HG02759 (cell line): ENCODE measurements at regions not wholly inside any gene's neighbourhood (a gene's known extent, or its start where the extent isn't known, plus 50 kb on each side); places are given as distances from the start of the nearest gene placed in this dataset.
A peak's percentile ranks its signal among the peaks of the same experiment; 100 is the strongest.

Experiments used
- ATAC-seq: cut with Tn5 transposase; IDR thresholded peaks from one replicate; pipeline ENCODE4 v1.9.1; 2021; ENCODE audit warnings: mild to moderate bottlenecking, moderate library complexity; ENCODE audit not compliant: unreplicated experiment

GRCh38 chr14:35989736-35990135 lies 163.6 kb downstream of the BRMS1L start:
- ATAC-seq = no peak

GRCh38 chr14:35988972-35989690 lies 163.0 kb downstream of the BRMS1L start:
- ATAC-seq = no peak

- no peak for ATAC-seq
These were observed 162.4 kb downstream of the BRMS1L start for GRCh38 chr14:35988550-35988949.

- no peak for ATAC-seq
These were observed 161.6 kb downstream of the BRMS1L start for GRCh38 chr14:35987731-35988130.

- peak; percentile 77 for ATAC-seq
These were observed 160.1 kb downstream of the BRMS1L start for GRCh38 chr14:35986219-35986573.

GRCh38 chr14:35985474-35986218 lies 159.5 kb downstream of the BRMS1L start:
- peak; percentile 52 for ATAC-seq

GRCh38 chr14:35979531-35979930 lies 153.4 kb downstream of the BRMS1L start:
- ATAC-seq = no peak

- ATAC-seq = no peak
These were observed 152.4 kb downstream of the BRMS1L start for GRCh38 chr14:35978561-35978960.

GRCh38 chr14:35975814-35976213 lies 149.7 kb downstream of the BRMS1L start:
- no peak for ATAC-seq

GRCh38 chr14:35973770-35974169 lies 147.6 kb downstream of the BRMS1L start:
- no peak for ATAC-seq

- no peak for ATAC-seq
These were observed 146.0 kb downstream of the BRMS1L start for GRCh38 chr14:35971965-35972630.

GRCh38 chr14:35969310-35969709 lies 143.2 kb downstream of the BRMS1L start:
- ATAC-seq = no peak

- no peak for ATAC-seq
These were observed 139.3 kb downstream of the BRMS1L start for GRCh38 chr14:35965400-35965799.

GRCh38 chr14:35964697-35965286 lies 138.7 kb downstream of the BRMS1L start:
- ATAC-seq = no peak

- ATAC-seq = peak; percentile 57
These were observed 137.1 kb downstream of the BRMS1L start for GRCh38 chr14:35963209-35963608.

GRCh38 chr14:35961697-35962274 lies 135.6 kb downstream of the BRMS1L start:
- no peak for ATAC-seq

GRCh38 chr14:35959835-35960234 lies 133.7 kb downstream of the BRMS1L start:
- ATAC-seq = no peak

- ATAC-seq = no peak
These were observed 132.4 kb downstream of the BRMS1L start for GRCh38 chr14:35958499-35958898.

- ATAC-seq = no peak
These were observed 130.4 kb downstream of the BRMS1L start for GRCh38 chr14:35956376-35957085.

GRCh38 chr14:35952584-35952983 lies 126.4 kb downstream of the BRMS1L start:
- no peak for ATAC-seq
